ENCODE measurements at regions not wholly inside any gene's neighbourhood (a gene's known extent, or its start where the extent isn't known, plus 50 kb on each side); places are given as distances from the start of the nearest gene placed in this dataset.
"Not testable (repeated sequence)": the region's sequence is repeated elsewhere in the genome, so short reads cannot be mapped to it uniquely, and the experiment has no call there.

GRCh38 chr5:130424341-130424740 lies 520.1 kb downstream of the CHSY3 start:
- FAIRE-seq = no peak
- DNase-seq (ENCODE audit: extremely low spot score, insufficient read length, low read depth) = no peak

- FAIRE-seq = no peak
- DNase-seq (ENCODE audit: extremely low spot score, insufficient read length, low read depth) = no peak
These were observed 498.6 kb downstream of the CHSY3 start for GRCh38 chr5:130402906-130403305.

GRCh38 chr5:130400091-130400490 lies 495.8 kb downstream of the CHSY3 start:
- DNase-seq (ENCODE audit: extremely low spot score, insufficient read length, low read depth) (no peak), FAIRE-seq (no peak)

- no peak for DNase-seq (ENCODE audit: extremely low spot score, insufficient read length, low read depth)
- FAIRE-seq = no peak
These were observed 494.6 kb downstream of the CHSY3 start for GRCh38 chr5:130398825-130399224.

- not testable (repeated sequence) for FAIRE-seq; DNase-seq (ENCODE audit: extremely low spot score, insufficient read length, low read depth)
These were observed 493.5 kb downstream of the CHSY3 start for GRCh38 chr5:130397727-130398126.

GRCh38 chr5:130397132-130397531 lies 492.9 kb downstream of the CHSY3 start:
- DNase-seq (ENCODE audit: extremely low spot score, insufficient read length, low read depth) = no peak
- FAIRE-seq = no peak

- FAIRE-seq; DNase-seq (ENCODE audit: extremely low spot score, insufficient read length, low read depth): not testable (repeated sequence)
These were observed 487.5 kb downstream of the CHSY3 start for GRCh38 chr5:130391727-130392264.

GRCh38 chr5:130386155-130386554 lies 481.9 kb downstream of the CHSY3 start:
- DNase-seq (ENCODE audit: extremely low spot score, insufficient read length, low read depth) (no peak), FAIRE-seq (no peak)

- no peak for DNase-seq (ENCODE audit: extremely low spot score, insufficient read length, low read depth)
- no peak for FAIRE-seq
These were observed 481.4 kb downstream of the CHSY3 start for GRCh38 chr5:130385656-130386055.

GRCh38 chr5:130365956-130366355 lies 461.7 kb downstream of the CHSY3 start:
- no peak for DNase-seq (ENCODE audit: extremely low spot score, insufficient read length, low read depth)
- no peak for FAIRE-seq

GRCh38 chr5:130350131-130350530 lies 445.9 kb downstream of the CHSY3 start:
- no peak for FAIRE-seq
- DNase-seq (ENCODE audit: extremely low spot score, insufficient read length, low read depth) = no peak

- FAIRE-seq (no peak), DNase-seq (ENCODE audit: extremely low spot score, insufficient read length, low read depth) (no peak)
These were observed 433.1 kb downstream of the CHSY3 start for GRCh38 chr5:130337179-130337888.

GRCh38 chr5:130335117-130335516 lies 430.9 kb downstream of the CHSY3 start:
- DNase-seq (ENCODE audit: extremely low spot score, insufficient read length, low read depth) (no peak), FAIRE-seq (no peak)

- FAIRE-seq (no peak), DNase-seq (ENCODE audit: extremely low spot score, insufficient read length, low read depth) (no peak)
These were observed 428.8 kb downstream of the CHSY3 start for GRCh38 chr5:130333089-130333488.

GRCh38 chr5:130331332-130331731 lies 427.1 kb downstream of the CHSY3 start:
- FAIRE-seq = no peak
- no peak for DNase-seq (ENCODE audit: extremely low spot score, insufficient read length, low read depth)

GRCh38 chr5:130324953-130325671 lies 420.8 kb downstream of the CHSY3 start:
- DNase-seq (ENCODE audit: extremely low spot score, insufficient read length, low read depth) (no peak), FAIRE-seq (no peak)

GRCh38 chr5:130323804-130324454 lies 419.7 kb downstream of the CHSY3 start:
- FAIRE-seq = peak; percentile 90

GRCh38 chr5:130321931-130322330 lies 417.7 kb downstream of the CHSY3 start:
- no peak for FAIRE-seq
- no peak for DNase-seq (ENCODE audit: extremely low spot score, insufficient read length, low read depth)

More at GRCh38 chr5:130323804-130324454, 419.7 kb downstream of the CHSY3 start:
- peak; percentile 11 for DNase-seq (ENCODE audit: extremely low spot score, insufficient read length, low read depth)

GRCh38 chr5:130316971-130317680 lies 412.9 kb downstream of the CHSY3 start:
- peak; percentile 77 for FAIRE-seq
- DNase-seq (ENCODE audit: extremely low spot score, insufficient read length, low read depth) = no peak

- DNase-seq (ENCODE audit: extremely low spot score, insufficient read length, low read depth) (no peak), FAIRE-seq (no peak)
These were observed 391.0 kb downstream of the CHSY3 start for GRCh38 chr5:130295235-130295634.
